Lower leg skin (tissue), 4 donors: ENCODE measurements at regions not wholly inside any gene's neighbourhood (a gene's known extent, or its start where the extent isn't known, plus 50 kb on each side); places are given as distances from the start of the nearest gene placed in this dataset.

Experiments
- DNase-seq, 2 donors: peaks; one replicate each; pipeline ENCODE4 v3.0.0-alpha.2; 2019; ENCODE audit warnings: low spot score in 2 of 2
- H3K4me3 ChIP-seq: fragments of 200-600 bp; sonication (generic); 2 replicates; pipeline ENCODE4 v1.5.1; 2017; ENCODE audit warnings: mild to moderate bottlenecking, low read depth; ENCODE audit not compliant: poor library complexity, severe bottlenecking
- POLR2A ChIP-seq, 2 donors: fragments of 450-650 bp; IDR thresholded peaks; one replicate each; pipeline ENCODE4 v1.6.1; 2016 to 2017; ENCODE audit warnings: antibody characterized with exemption in 2 of 2, mild to moderate bottlenecking in 1 of 2, moderate library complexity in 1 of 2
- WGBS, 2 donors: methylation state at CpG; one replicate each; pipeline ENCODE4 v1.1.5; 2018; 5-methylcytosine and 5-hydroxymethylcytosine counted together
- intact Hi-C: fragments of 100-400 bp; cut with DNase I; formaldehyde crosslinking; loops from one replicate; pipeline ENCODE4 v1.15.0; 2023; ENCODE audit warnings: low total_unique reads
- TF ChIP-seq, protein P1 (sequence below), 3 donors: fragments of 450-650 bp; IDR thresholded peaks; one replicate each; pipeline ENCODE4 v1.5.1; 2016; ENCODE audit warnings: antibody characterized with exemption in 3 of 3, mild to moderate bottlenecking in 3 of 3, moderate library complexity in 2 of 3

GRCh38 chr13:62931853-62932252, 1516.2 kb upstream of the PCDH20 start:
- TF ChIP-seq, protein P1, sequence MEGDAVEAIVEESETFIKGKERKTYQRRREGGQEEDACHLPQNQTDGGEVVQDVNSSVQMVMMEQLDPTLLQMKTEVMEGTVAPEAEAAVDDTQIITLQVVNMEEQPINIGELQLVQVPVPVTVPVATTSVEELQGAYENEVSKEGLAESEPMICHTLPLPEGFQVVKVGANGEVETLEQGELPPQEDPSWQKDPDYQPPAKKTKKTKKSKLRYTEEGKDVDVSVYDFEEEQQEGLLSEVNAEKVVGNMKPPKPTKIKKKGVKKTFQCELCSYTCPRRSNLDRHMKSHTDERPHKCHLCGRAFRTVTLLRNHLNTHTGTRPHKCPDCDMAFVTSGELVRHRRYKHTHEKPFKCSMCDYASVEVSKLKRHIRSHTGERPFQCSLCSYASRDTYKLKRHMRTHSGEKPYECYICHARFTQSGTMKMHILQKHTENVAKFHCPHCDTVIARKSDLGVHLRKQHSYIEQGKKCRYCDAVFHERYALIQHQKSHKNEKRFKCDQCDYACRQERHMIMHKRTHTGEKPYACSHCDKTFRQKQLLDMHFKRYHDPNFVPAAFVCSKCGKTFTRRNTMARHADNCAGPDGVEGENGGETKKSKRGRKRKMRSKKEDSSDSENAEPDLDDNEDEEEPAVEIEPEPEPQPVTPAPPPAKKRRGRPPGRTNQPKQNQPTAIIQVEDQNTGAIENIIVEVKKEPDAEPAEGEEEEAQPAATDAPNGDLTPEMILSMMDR (IDR thresholded peaks at IDR 0.05), result no peak
- TF ChIP-seq POLR2A (IDR thresholded peaks at IDR 0.05), result no peak
- intact Hi-C loops, result no loop called here
- WGBS, 2 donors, result 27 to 37% methylated on average over 1 of the region's 1 CpG
- no peak overlapping the region for H3K4me3 ChIP-seq
- DNase-seq, result no peak

DNA sequence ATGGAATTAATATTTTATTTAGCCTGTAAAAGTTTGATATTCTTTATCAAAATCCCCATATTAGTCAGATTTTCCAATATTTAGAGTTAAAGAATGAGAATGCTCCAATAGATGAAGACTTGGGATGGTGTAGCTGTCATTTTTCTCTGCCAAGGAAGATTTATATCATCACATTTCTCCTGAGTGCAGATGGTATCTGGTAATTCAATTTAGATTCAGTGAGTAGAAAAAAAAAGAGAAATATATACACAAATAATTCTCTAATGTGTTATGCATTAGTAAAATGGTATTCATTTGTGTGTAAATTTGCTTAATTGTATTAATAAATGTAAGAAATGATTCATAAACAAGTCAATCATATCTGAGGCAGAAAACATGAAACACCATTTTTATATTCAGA, 1508.7 kb upstream of the PCDH20 start:
- TF ChIP-seq POLR2A (IDR thresholded peaks at IDR 0.05), result no peak
- TF ChIP-seq, protein P1 (IDR thresholded peaks at IDR 0.05), result no peak
- no peak for DNase-seq
- no peak overlapping the region for H3K4me3 ChIP-seq
- intact Hi-C loops, result no loop called here

GRCh38 chr13:62920159-62920558, 1504.5 kb upstream of the PCDH20 start:
- intact Hi-C loops, result no loop called here
- TF ChIP-seq, protein P1 (IDR thresholded peaks at IDR 0.05), result no peak
- H3K4me3 ChIP-seq, result no peak overlapping the region
- DNase-seq, result no peak
- 37 to 58% methylated on average over 2 of the region's 2 CpGs for WGBS, 2 donors

DNA sequence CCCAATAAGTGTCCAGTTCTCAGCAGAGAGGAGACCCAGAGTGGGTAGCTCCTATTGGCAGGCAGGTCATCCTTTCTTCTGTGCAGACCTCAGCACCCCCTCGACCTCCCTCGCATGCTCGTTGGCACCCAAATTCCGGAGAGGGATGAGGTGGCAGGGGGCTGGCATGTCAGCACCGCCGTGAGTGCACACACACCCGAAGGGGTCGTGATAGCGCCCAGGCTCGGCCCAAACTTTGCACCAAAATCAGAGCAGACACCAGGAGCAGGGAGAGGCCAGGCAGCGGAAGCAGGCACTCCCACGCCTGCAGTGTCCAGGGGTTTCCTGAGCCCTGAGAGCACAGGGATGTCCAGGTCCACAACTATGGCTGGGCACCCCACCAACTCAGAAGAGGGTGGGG, 1503.8 kb upstream of the PCDH20 start:
- WGBS, 2 donors, result 91 to 99% methylated on average over 10 to 12 of the region's 12 CpGs
- DNase-seq, result no peak
- intact Hi-C loops, result no loop called here
- no peak overlapping the region for H3K4me3 ChIP-seq
- TF ChIP-seq, protein P1 (IDR thresholded peaks at IDR 0.05), result no peak
- TF ChIP-seq POLR2A (IDR thresholded peaks at IDR 0.05), result no peak

DNA sequence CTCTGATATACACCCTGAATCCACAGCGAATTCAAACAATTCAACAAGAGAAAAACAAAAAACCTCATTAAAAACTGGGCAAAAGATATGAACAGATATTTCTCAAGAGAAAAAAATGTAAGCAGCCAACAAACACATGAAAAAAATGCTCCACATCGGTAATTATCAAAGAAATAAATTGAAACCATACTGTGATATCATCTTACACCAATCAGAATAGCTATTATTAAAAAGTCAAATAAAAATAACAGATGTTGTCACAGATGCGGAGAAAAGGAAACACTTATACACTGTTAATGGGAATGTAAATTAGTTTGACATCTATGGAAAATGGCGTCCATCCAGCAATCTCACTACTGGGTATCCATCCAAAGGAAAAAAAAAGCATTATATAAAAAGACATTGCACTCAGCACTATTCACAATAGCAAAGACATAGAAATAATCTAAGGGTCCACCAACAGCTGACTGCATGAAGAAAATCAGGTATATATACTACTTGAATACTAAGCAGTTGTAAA, 1495.0 kb upstream of the PCDH20 start:
- intact Hi-C loops, result no loop called here
- WGBS, 2 donors, result 52 to 56% methylated on average over 4 of the region's 4 CpGs
- no peak overlapping the region for H3K4me3 ChIP-seq

GRCh38 chr13:62908321-62908720, 1492.7 kb upstream of the PCDH20 start:
- DNase-seq, result no peak
- no peak overlapping the region for H3K4me3 ChIP-seq
- intact Hi-C loops, result no loop called here
- TF ChIP-seq POLR2A (IDR thresholded peaks at IDR 0.05), result no peak
- TF ChIP-seq, protein P1 (IDR thresholded peaks at IDR 0.05), result no peak
- 37 to 40% methylated on average over 3 of the region's 3 CpGs for WGBS, 2 donors

More for the DNA sequence above, 1495.0 kb upstream of the PCDH20 start:
- no peak for DNase-seq
- TF ChIP-seq POLR2A (IDR thresholded peaks at IDR 0.05), result no peak
- TF ChIP-seq, protein P1 (IDR thresholded peaks at IDR 0.05), result no peak
